ENCODE measurements at regions not wholly inside any gene's neighbourhood (a gene's known extent, or its start where the extent isn't known, plus 50 kb on each side); places are given as distances from the start of the nearest gene placed in this dataset.

GRCh38 chr6:126786262-126786661 lies 332.2 kb upstream of the RSPO3 start:
- no peaks in the 10 kb centered on the region for H3K27me3 Mint-ChIP-seq
- H3K4me3 Mint-ChIP-seq = no peak overlapping the region
- H3K27ac Mint-ChIP-seq = no peak overlapping the region
- Histone ChIP-seq H3K4me1 (ENCODE audit: control insufficient read depth, insufficient read depth, low read length, poor library complexity, severe bottlenecking) (no peaks in the 10 kb centered on the region), H3K4me3 (ENCODE audit: low read depth, low read length) (no peak overlapping the region), H3K27me3 (ENCODE audit: control insufficient read depth, insufficient read depth, low read length) (no peaks in the 10 kb centered on the region), H3K36me3 (ENCODE audit: control insufficient read depth, insufficient read depth, low read length) (no peaks in the 10 kb centered on the region), H3K27ac (ENCODE audit: insufficient read depth, low read length, poor library complexity, severe bottlenecking) (no peak overlapping the region), H3K9me3 (ENCODE audit: control insufficient read depth in 2 of 2, low read length in 2 of 2) (no peaks in the 10 kb centered on the region)
- H3K9me3 Mint-ChIP-seq = peaks cover 0 to 2% (median 0%) of the 10 kb centered on the region in 7 donors
- DNase-seq = no peak
- H3K36me3 Mint-ChIP-seq = no peaks in the 10 kb centered on the region
- H3K4me1 Mint-ChIP-seq = no peaks in the 10 kb centered on the region
- ATAC-seq (ENCODE audit: low read depth in 2 of 2) = no peak

GRCh38 chr6:126787635-126788034 lies 330.8 kb upstream of the RSPO3 start:
- Histone ChIP-seq H3K36me3 (ENCODE audit: control insufficient read depth, insufficient read depth, low read length) (no peaks in the 10 kb centered on the region), H3K27me3 (ENCODE audit: control insufficient read depth, insufficient read depth, low read length) (no peaks in the 10 kb centered on the region), H3K4me1 (ENCODE audit: control insufficient read depth, insufficient read depth, low read length, poor library complexity, severe bottlenecking) (no peaks in the 10 kb centered on the region), H3K4me3 (ENCODE audit: low read depth, low read length) (no peak overlapping the region), H3K27ac (ENCODE audit: insufficient read depth, low read length, poor library complexity, severe bottlenecking) (no peak overlapping the region), H3K9me3 (ENCODE audit: control insufficient read depth in 2 of 2, low read length in 2 of 2) (no peaks in the 10 kb centered on the region)
- no peaks in the 10 kb centered on the region for H3K4me1 Mint-ChIP-seq
- H3K27me3 Mint-ChIP-seq = no peaks in the 10 kb centered on the region
- no peak for DNase-seq
- no peak overlapping the region for H3K4me3 Mint-ChIP-seq
- no peak overlapping the region for H3K27ac Mint-ChIP-seq
- H3K9me3 Mint-ChIP-seq = peaks cover 0 to 2% (median 0%) of the 10 kb centered on the region in 7 donors
- no peaks in the 10 kb centered on the region for H3K36me3 Mint-ChIP-seq
- ATAC-seq (ENCODE audit: low read depth in 2 of 2) = no peak

- no peak overlapping the region for H3K4me3 ChIP-seq (ENCODE audit: low read depth, low read length)
- H3K9me3 ChIP-seq (ENCODE audit: control insufficient read depth in 2 of 2, low read length in 2 of 2) = no peaks in the 10 kb centered on the region
- DNase-seq (no peak), ATAC-seq (ENCODE audit: low read depth in 2 of 2) (no peak)
- H3K36me3 Mint-ChIP-seq = no peaks in the 10 kb centered on the region
- no peaks in the 10 kb centered on the region for H3K27me3 ChIP-seq (ENCODE audit: control insufficient read depth, insufficient read depth, low read length)
- H3K9me3 Mint-ChIP-seq = peaks cover 0 to 2% (median 0%) of the 10 kb centered on the region in 7 donors
- H3K4me1 Mint-ChIP-seq = no peaks in the 10 kb centered on the region
- no peak overlapping the region for H3K4me3 Mint-ChIP-seq
- no peak overlapping the region for H3K27ac Mint-ChIP-seq
- no peak overlapping the region for H3K27ac ChIP-seq (ENCODE audit: insufficient read depth, low read length, poor library complexity, severe bottlenecking)
- no peaks in the 10 kb centered on the region for H3K36me3 ChIP-seq (ENCODE audit: control insufficient read depth, insufficient read depth, low read length)
- no peaks in the 10 kb centered on the region for H3K4me1 ChIP-seq (ENCODE audit: control insufficient read depth, insufficient read depth, low read length, poor library complexity, severe bottlenecking)
- H3K27me3 Mint-ChIP-seq = no peaks in the 10 kb centered on the region
Measured at GRCh38 chr6:126788861-126789365, 329.6 kb upstream of the RSPO3 start.

- Mint-ChIP-seq H3K4me1 (no peaks in the 10 kb centered on the region), H3K4me3 (no peak overlapping the region), H3K27me3 (peaks cover 5% of the 10 kb centered on the region), H3K36me3 (no peaks in the 10 kb centered on the region), H3K9me3 (peaks cover 0 to 3% (median 0%) of the 10 kb centered on the region in 7 donors), H3K27ac (no peak overlapping the region)
- Histone ChIP-seq H3K4me1 (ENCODE audit: control insufficient read depth, insufficient read depth, low read length, poor library complexity, severe bottlenecking) (no peaks in the 10 kb centered on the region), H3K36me3 (ENCODE audit: control insufficient read depth, insufficient read depth, low read length) (no peaks in the 10 kb centered on the region), H3K27me3 (ENCODE audit: control insufficient read depth, insufficient read depth, low read length) (no peaks in the 10 kb centered on the region), H3K27ac (ENCODE audit: insufficient read depth, low read length, poor library complexity, severe bottlenecking) (no peak overlapping the region), H3K9me3 (ENCODE audit: control insufficient read depth in 2 of 2, low read length in 2 of 2) (no peaks in the 10 kb centered on the region), H3K4me3 (ENCODE audit: low read depth, low read length) (no peak overlapping the region)
- ATAC-seq (ENCODE audit: low read depth in 2 of 2) (no peak), DNase-seq (no peak)
Measured at GRCh38 chr6:126792340-126793085, 326.0 kb upstream of the RSPO3 start.

GRCh38 chr6:126795161-126795560 lies 323.3 kb upstream of the RSPO3 start:
- no peak for ATAC-seq (ENCODE audit: low read depth in 2 of 2)
- Mint-ChIP-seq H3K4me1 (no peaks in the 10 kb centered on the region), H3K27me3 (peaks cover 5% of the 10 kb centered on the region), H3K36me3 (no peaks in the 10 kb centered on the region), H3K9me3 (peaks cover 0 to 3% (median 0%) of the 10 kb centered on the region in 7 donors), H3K4me3 (no peak overlapping the region), H3K27ac (no peak overlapping the region)
- H3K36me3 ChIP-seq (ENCODE audit: control insufficient read depth, insufficient read depth, low read length) = no peaks in the 10 kb centered on the region
- no peaks in the 10 kb centered on the region for H3K4me1 ChIP-seq (ENCODE audit: control insufficient read depth, insufficient read depth, low read length, poor library complexity, severe bottlenecking)
- DNase-seq = no peak
- H3K27ac ChIP-seq (ENCODE audit: insufficient read depth, low read length, poor library complexity, severe bottlenecking) = no peak overlapping the region
- H3K4me3 ChIP-seq (ENCODE audit: low read depth, low read length) = no peak overlapping the region
- H3K9me3 ChIP-seq (ENCODE audit: control insufficient read depth in 2 of 2, low read length in 2 of 2) = no peaks in the 10 kb centered on the region
- H3K27me3 ChIP-seq (ENCODE audit: control insufficient read depth, insufficient read depth, low read length) = no peaks in the 10 kb centered on the region

GRCh38 chr6:126797981-126798380 lies 320.5 kb upstream of the RSPO3 start:
- Histone ChIP-seq H3K4me1 (ENCODE audit: control insufficient read depth, insufficient read depth, low read length, poor library complexity, severe bottlenecking) (no peaks in the 10 kb centered on the region), H3K4me3 (ENCODE audit: low read depth, low read length) (no peak overlapping the region), H3K9me3 (ENCODE audit: control insufficient read depth in 2 of 2, low read length in 2 of 2) (no peaks in the 10 kb centered on the region), H3K27ac (ENCODE audit: insufficient read depth, low read length, poor library complexity, severe bottlenecking) (no peak overlapping the region), H3K36me3 (ENCODE audit: control insufficient read depth, insufficient read depth, low read length) (no peaks in the 10 kb centered on the region), H3K27me3 (ENCODE audit: control insufficient read depth, insufficient read depth, low read length) (no peaks in the 10 kb centered on the region)
- Mint-ChIP-seq H3K9me3 (peaks cover 0 to 3% (median 0%) of the 10 kb centered on the region in 7 donors), H3K4me3 (no peak overlapping the region), H3K36me3 (no peaks in the 10 kb centered on the region), H3K27ac (no peak overlapping the region), H3K4me1 (no peaks in the 10 kb centered on the region), H3K27me3 (peaks cover 10% of the 10 kb centered on the region)
- DNase-seq (no peak), ATAC-seq (ENCODE audit: low read depth in 2 of 2) (no peak)

- H3K4me3 Mint-ChIP-seq = no peak overlapping the region
- H3K27ac ChIP-seq (ENCODE audit: insufficient read depth, low read length, poor library complexity, severe bottlenecking) = no peak overlapping the region
- no peaks in the 10 kb centered on the region for H3K4me1 ChIP-seq (ENCODE audit: control insufficient read depth, insufficient read depth, low read length, poor library complexity, severe bottlenecking)
- H3K9me3 Mint-ChIP-seq = no peaks in the 10 kb centered on the region
- H3K27me3 ChIP-seq (ENCODE audit: control insufficient read depth, insufficient read depth, low read length) = no peaks in the 10 kb centered on the region
- ATAC-seq (ENCODE audit: low read depth in 2 of 2) = no peak
- H3K4me1 Mint-ChIP-seq = no peaks in the 10 kb centered on the region
- no peak for DNase-seq
- H3K36me3 Mint-ChIP-seq = no peaks in the 10 kb centered on the region
- H3K27me3 Mint-ChIP-seq = peaks cover 5% of the 10 kb centered on the region
- no peaks in the 10 kb centered on the region for H3K9me3 ChIP-seq (ENCODE audit: control insufficient read depth in 2 of 2, low read length in 2 of 2)
- H3K27ac Mint-ChIP-seq = no peak overlapping the region
- H3K36me3 ChIP-seq (ENCODE audit: control insufficient read depth, insufficient read depth, low read length) = no peaks in the 10 kb centered on the region
- H3K4me3 ChIP-seq (ENCODE audit: low read depth, low read length) = no peak overlapping the region
Measured at GRCh38 chr6:126803769-126804168, 314.7 kb upstream of the RSPO3 start.
